ENCODE measurements at regions not wholly inside any gene's neighbourhood (a gene's known extent, or its start where the extent isn't known, plus 50 kb on each side); places are given as distances from the start of the nearest gene placed in this dataset.

DNA sequence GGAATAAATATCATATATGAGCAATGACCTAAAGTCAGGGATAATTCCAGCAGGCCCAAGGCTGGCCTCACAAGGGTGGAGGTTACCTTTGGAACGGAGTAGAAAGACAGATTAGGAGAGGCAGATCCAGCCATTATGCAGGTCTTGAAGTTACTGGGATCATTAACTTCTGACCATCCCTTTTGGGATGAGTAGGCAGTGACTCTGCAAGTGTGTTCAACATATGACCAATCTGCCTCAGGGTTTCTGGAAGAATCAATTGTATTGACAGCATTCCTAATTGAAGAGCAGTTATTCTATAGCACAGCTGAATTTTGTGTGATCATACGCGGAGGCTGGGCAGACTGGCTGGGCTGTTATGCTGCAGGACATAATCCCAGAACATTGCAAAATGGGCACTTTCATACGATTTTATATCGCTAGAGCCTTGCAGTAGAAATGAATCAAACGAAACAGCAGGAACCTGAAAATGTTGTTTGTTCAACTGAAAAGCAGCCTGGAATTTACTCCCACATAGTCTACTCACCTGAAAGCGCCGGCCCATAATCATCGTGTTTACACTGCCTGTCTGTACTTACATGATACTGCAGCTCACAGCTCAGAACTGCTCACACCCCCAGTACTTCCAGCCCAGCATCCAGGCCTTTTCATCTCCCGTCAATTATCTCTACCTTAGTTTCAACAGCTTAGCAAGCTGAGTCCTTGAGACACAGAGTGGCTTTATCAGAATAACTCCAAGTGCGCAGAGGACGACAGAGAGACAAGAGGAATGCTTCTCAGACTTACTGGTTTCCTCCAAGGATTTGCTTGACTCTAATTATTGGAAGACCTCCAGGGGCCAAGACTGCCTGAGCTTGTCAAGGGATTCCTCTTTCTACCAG is 556.1 kb downstream of the EFNB2 start:
- no peak for DNase-seq (ENCODE audit: low spot score)

GRCh38 chr13:105974380-105974779 is 561.1 kb downstream of the EFNB2 start:
- no peak for DNase-seq (ENCODE audit: low spot score)

DNA sequence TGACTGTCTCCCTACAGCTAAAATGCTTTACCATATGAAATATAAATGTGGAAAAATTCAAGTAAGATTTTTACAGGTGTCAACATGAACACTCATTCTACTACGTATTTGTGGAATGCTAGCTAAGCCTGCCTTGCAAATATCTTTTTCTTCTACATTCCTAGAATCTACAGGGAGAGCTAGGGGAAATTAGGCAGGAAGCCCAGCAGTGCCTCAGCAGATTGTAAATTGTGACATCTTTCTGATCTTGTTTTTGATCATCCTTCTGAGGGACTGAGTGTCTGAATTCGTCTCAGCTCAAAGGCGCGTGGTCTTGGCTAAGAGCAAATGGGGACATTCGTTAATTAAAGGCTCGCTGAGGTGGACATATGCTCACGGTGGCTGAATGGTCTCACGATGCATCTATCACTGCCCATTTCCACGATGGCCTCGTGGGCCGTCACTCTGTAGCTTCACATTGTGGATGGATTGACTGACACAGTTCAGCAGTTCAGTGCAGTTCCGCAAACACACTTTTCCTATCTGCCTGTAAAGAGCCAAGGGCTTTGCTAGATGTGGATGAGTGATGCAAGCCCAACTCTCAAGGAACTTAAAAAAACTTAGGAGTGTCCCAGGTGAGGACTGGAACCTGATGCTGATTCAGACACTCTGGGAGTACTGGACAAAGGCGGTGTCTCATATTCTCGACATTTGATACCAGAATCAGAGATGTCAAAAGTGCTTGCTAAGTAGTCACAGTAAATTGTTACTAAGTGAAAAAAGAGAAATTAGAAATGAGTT is 562.5 kb downstream of the EFNB2 start:
- DNase-seq (ENCODE audit: low spot score) = no peak

- DNase-seq (ENCODE audit: low spot score) = no peak
Measured at GRCh38 chr13:105972306-105972721, 563.1 kb downstream of the EFNB2 start.

GRCh38 chr13:105971738-105972137 is 563.7 kb downstream of the EFNB2 start:
- DNase-seq (ENCODE audit: low spot score) = no peak

DNA sequence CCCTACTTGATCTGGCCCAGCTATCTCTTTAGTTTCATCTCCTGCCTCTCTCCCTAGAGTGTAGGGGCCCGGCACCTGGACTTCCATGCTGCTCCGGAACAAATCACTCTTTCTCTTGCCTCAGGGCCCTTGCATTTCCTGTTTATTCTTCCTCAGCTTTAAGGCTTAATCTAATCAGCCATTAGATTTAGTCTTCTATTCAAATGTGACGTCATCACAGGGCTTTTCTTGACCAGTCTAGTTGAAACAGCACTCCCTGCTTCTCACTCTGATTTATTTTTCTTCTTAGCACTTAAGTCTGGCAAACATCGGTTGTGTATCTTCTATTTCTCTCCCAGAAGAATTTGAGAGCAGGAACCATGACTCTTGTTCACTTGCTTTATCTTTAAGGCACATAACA is 564.1 kb downstream of the EFNB2 start:
- DNase-seq (ENCODE audit: low spot score) = no peak

DNA sequence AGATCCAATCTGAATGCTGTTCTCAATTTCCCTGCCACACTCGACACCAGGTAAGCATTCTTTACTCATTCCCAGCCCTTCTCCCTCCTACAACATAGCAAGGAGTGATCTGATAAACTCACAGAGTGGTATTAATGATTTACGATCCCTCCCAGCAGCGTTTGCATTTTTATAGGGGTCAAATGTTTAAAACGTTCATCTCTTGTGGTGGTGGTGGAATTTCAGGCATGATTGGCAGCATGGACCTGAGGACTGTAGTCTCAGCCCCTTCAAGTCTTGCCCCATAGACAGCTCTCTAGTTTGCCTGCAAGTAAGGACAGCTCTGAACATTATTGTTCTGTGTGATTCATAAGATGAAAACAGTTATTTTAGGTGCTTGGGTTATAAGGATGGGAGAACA is 565.7 kb downstream of the EFNB2 start:
- DNase-seq (ENCODE audit: low spot score) = no peak

- DNase-seq (ENCODE audit: low spot score) = no peak
Measured at GRCh38 chr13:105965910-105966309, 569.6 kb downstream of the EFNB2 start.

DNA sequence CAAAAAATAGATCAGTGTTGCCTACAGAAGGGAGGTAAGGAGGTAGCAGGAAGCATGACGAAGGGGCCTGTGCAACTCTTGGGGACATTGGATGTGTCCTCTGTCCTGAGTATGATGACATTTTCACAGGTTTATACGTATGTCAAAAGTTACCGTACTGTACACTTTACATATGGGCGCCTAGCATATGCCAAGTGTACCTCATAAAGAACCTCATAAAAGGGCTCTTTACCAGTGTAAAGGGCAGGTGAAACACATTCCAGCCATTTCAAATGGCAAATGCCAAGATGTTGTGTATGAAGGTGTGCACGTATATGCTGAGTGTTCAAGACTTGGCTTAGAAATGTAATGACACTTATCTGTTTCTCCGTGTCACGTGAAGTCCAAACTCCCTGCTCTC is 573.4 kb downstream of the EFNB2 start:
- no peak for DNase-seq (ENCODE audit: low spot score)

- DNase-seq (ENCODE audit: low spot score) = no peak
Measured at GRCh38 chr13:105961438-105961837, 574.0 kb downstream of the EFNB2 start.

DNA sequence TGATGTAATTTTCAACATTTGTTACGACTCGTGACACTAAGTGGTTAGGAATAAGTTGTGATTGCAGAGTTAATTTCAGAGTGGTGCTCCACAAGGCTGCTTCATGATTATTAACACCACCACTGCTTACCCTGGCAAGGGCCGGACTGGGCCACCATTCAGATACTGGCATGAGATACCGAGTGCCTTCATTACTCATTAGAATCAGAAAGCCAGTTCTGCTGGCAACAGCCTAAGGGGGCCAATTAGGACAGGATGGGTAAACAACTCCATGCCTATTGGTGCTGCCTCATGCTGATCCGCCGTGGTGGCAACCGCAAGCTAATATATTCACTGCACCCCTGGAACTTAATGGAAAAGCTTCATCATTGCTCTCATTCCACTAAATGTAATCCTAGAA is 575.1 kb downstream of the EFNB2 start:
- peak; percentile 45 for DNase-seq (ENCODE audit: low spot score)

DNA sequence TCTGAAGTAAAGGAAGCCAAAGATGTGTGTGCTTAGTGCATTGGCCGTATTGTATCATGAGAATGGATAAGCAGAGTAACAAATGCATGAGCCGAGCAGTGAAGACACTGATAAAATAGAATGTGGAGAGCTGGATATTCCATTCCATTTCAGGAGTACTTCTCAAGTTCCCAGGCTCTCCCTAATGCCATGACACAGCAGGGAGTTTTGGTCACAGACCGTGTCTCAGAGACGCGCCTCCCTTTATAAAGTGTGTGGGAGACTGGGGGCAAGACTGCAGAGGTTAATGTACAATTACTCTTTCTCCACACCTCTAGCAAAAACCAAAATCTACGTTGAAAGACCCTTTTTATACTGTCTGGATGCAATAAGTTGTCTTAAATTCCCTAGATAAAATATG is 575.6 kb downstream of the EFNB2 start:
- DNase-seq (ENCODE audit: low spot score) = no peak

DNA sequence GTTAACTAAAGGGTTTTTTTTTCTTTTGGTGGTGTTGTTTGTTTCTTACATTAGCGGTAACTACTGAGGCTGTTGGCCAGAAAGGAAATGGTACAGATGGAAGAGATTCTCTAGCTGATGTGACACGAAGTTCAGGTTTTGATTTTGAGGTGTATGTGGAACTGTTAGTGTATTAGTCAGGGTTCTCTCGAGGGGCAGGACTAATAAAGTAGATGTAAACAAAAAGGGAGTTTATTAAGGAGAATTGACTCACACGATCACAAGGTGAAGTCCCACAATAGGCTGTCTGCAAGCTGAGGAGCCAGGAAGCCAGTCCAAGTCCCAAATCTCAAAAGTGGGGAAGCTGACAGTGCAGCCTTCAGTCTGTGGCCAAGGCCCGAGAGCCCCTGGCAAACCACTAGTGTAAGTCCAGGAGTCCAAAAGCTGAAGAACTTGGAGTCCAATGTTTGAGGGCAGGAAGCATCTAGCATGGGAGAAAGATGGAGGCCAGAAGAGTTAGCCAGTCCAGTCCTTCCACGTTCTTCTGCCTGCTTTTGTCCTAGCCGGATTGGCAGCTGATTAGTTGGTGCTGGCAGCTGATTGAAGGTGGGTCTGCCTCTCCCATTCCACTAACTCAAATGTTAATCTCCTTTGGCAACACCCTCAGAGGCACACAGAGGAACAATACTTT is 577.6 kb downstream of the EFNB2 start:
- DNase-seq (ENCODE audit: low spot score) = no peak

GRCh38 chr13:105956921-105957320 is 578.5 kb downstream of the EFNB2 start:
- peak; percentile 6 for DNase-seq (ENCODE audit: low spot score)

DNA sequence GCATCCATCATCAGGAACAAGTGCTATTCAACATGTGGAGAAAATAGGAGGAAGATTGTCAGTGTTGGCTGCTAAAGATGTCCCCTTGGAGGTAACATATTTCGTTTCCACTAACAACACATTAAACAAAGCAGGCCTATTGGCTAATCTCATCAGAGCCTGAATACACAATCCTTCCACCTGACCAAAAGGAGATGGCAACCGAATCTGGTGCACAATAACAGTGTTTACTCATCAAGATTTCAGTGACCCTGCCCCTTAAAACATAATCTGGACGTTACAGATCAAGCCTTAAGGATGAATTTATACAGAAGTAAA is 582.5 kb downstream of the EFNB2 start:
- DNase-seq (ENCODE audit: low spot score) = no peak

DNA sequence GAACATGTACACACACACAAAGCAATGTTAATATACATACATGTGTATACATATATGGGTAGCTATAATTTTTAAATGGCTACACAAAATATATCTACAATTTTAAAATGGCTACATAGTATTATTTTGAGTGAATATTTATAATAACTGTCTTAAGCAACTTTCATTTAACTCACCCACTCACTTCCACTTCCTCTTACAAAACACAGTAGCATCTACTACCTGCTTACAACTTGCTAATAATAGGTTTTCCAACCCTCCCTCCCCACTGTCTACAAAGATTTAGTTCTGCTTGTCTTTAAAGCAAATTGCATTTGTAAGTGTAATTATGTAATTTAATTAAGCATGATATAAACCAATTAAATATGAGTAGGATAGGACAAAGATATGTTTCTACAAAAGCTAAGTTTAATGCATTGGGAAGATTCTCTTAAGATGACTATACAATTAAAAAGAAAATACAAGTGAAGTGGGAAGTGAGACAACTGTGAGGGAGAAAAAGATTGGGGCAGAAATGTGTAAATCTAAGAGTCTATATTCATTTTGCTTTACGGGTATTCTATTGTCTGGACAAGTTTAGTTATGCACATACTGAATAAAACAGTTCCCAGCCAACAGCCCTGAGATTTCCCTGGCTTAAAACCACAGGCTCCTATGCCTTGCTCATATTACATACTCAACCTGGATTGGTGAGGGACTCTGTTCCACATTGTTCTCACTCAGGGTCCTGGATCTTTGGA is 583.1 kb downstream of the EFNB2 start:
- DNase-seq (ENCODE audit: low spot score) = no peak

DNA sequence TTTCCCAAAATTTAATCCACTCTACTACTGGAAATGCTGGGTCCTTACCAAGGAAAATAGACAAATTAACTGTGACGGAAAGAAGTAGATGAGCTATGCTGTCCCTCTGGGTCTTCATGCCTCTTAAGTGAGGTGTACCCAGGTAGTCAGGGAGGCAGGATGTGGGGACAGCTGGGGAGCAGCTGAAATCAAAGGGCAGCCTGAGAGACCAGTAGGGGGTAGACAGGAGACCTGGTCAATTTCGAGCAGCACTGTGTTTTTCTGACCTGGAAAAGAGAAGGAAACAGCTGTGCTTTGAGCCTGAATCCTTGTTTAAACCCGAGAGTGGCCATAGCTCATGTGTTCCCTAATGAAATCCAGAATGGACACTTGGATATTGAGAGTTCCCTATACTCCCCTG is 587.3 kb downstream of the EFNB2 start:
- no peak for DNase-seq (ENCODE audit: low spot score)

GRCh38 chr13:105940882-105941281 is 594.6 kb downstream of the EFNB2 start:
- DNase-seq (ENCODE audit: low spot score) = no peak

- DNase-seq (ENCODE audit: low spot score) = no peak
Measured at GRCh38 chr13:105937451-105937850, 598.0 kb downstream of the EFNB2 start.

- no peak for DNase-seq (ENCODE audit: low spot score)
Measured at GRCh38 chr13:105936816-105937215, 598.6 kb downstream of the EFNB2 start.

GRCh38 chr13:105929505-105929904 is 606.0 kb downstream of the EFNB2 start:
- no peak for DNase-seq (ENCODE audit: low spot score)

DNA sequence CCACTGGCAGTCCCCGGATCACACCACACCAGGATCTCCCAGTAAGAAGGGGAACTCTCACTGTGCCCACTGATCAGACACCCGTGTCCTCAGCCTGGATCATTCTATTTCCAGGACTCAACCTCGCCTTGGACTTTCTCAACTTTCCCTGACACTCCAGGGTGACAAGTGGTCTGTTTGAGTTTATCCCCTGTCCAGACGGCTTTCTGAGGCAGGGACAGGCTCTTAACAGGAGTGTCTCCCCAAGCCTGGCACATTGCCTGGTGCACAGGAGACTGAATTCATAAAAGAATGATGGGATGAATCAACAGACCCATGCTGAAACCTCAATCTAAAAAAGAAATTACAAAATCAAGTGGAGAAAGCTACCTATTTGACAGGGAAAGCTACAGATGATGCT is 606.6 kb downstream of the EFNB2 start:
- DNase-seq (ENCODE audit: low spot score) = no peak
